GM12878 (cell line): ENCODE measurements at regions not wholly inside any gene's neighbourhood (a gene's known extent, or its start where the extent isn't known, plus 50 kb on each side); places are given as distances from the start of the nearest gene placed in this dataset.

Experiments used
- ATAC-seq: fragments of 200-7000 bp; cut with Tn5 transposase; 3 replicates; pipeline ENCODE4 v1.9.1; 2020; ENCODE audit warnings: mild to moderate bottlenecking, moderate library complexity
- BruUV-seq: library from RNA; stranded (reverse); fragments of 400-500 nt; replicated peaks from 2 replicates; lab custom pipeline; 2021; lab: Mats Ljungman, UMichigan
- CTCF ChIA-PET: fragments of 300-600 bp; sonication (Branson Sonifier 250); formaldehyde crosslinking; extraction: SDS; loops from one replicate; lab custom pipeline; 2021; ENCODE audit warnings: inconsistent platforms; lab: Yijun Ruan, JAX
- POLR2A ChIA-PET: fragments of 350-600 bp; formaldehyde crosslinking; extraction: SDS; loops from one replicate; lab custom pipeline; 2021; ENCODE audit warnings: inconsistent platforms; lab: Charles Lee
- RAD21 ChIA-PET: fragments of 300-600 bp; sonication (Branson Sonifier 250); formaldehyde crosslinking; loops from one replicate; lab custom pipeline; 2023; ENCODE audit warnings: antibody characterized with exemption; ENCODE audit not compliant: unreplicated experiment; lab: Charles Lee
- SMC1A ChIA-PET: fragments of 300-600 bp; sonication (Branson Sonifier 250); formaldehyde crosslinking; loops from one replicate; lab custom pipeline; 2023; ENCODE audit not compliant: unreplicated experiment, uncharacterized antibody; lab: Charles Lee
- DNase-seq: peaks from one replicate; pipeline ENCODE4 v3.0.0-alpha.2; 2011; ENCODE audit warnings: low read depth, low spot score
- FAIRE-seq: peaks from 3 replicates; lab custom pipeline; 2011; peaks lifted over from hg19 to GRCh38; lab: Jason Lieb, UNC
- H2AFZ ChIP-seq: 2 replicates; pipeline ENCODE4 v1.6.0; 2011; ENCODE audit warnings: low read depth, low read length, control low read depth; ENCODE audit not compliant: control insufficient read depth
- H3K27ac ChIP-seq: 2 replicates; pipeline ENCODE4 v1.5.1; 2011; ENCODE audit warnings: control low read depth; ENCODE audit not compliant: control insufficient read depth, insufficient read depth
- H3K27me3 ChIP-seq, 2 experiments: replicated peaks in 1 of 2; 2 replicates each; pipeline versions ENCODE4 v1.6.0 to v1.6.1; 2011; ENCODE audit warnings: low read length in 1 of 2; ENCODE audit not compliant: control insufficient read depth in 2 of 2, insufficient read depth in 2 of 2
- H3K36me3 ChIP-seq, 2 experiments: 2 replicates each; pipeline ENCODE4 v1.5.1; 2011; ENCODE audit warnings: low read length in 1 of 2; ENCODE audit not compliant: control insufficient read depth in 2 of 2, insufficient read depth in 2 of 2
- H3K4me1 ChIP-seq: 2 replicates; pipeline ENCODE4 v1.6.1; 2011; ENCODE audit warnings: mild to moderate bottlenecking, low read length, moderate library complexity, mixed read lengths; ENCODE audit not compliant: control insufficient read depth, insufficient read depth
- H3K4me2 ChIP-seq: 2 replicates; pipeline ENCODE4 v1.6.0; 2011; ENCODE audit warnings: control low read depth; ENCODE audit not compliant: control insufficient read depth, insufficient read depth
- H3K4me3 ChIP-seq: fragments of 200-600 bp; sonication (generic); 2 replicates; pipeline ENCODE4 v1.5.1; 2016
- H3K79me2 ChIP-seq: 2 replicates; pipeline ENCODE4 v1.6.0; 2011; ENCODE audit warnings: low read length; ENCODE audit not compliant: control insufficient read depth, insufficient read depth
- H3K9ac ChIP-seq: 2 replicates; pipeline ENCODE4 v1.8.0; 2011; ENCODE audit warnings: low read length, control low read depth, mixed read lengths; ENCODE audit not compliant: control insufficient read depth, insufficient read depth
- H3K9me3 ChIP-seq: replicated peaks from 3 replicates; pipeline ENCODE4 v1.5.1; 2011; ENCODE audit warnings: mild to moderate bottlenecking, low read length; ENCODE audit not compliant: control insufficient read depth, insufficient read depth
- H4K20me1 ChIP-seq: 2 replicates; pipeline ENCODE4 v1.6.0; 2011; ENCODE audit not compliant: control insufficient read depth, insufficient read depth
- BHLHE40 ChIP-seq, 2 experiments: fragments of 450-650 bp in 1 of 2; IDR thresholded peaks; 2 replicates each; pipeline ENCODE4 v1.6.1; 2011 to 2017; ENCODE audit warnings: low read depth in 2 of 2, borderline replicate concordance in 1 of 2, improper control_type of control experiment in 1 of 2, low read length in 1 of 2, mild to moderate bottlenecking in 1 of 2
- BRCA1 ChIP-seq: IDR thresholded peaks from 2 replicates; pipeline ENCODE4 v1.6.1; 2011; ENCODE audit warnings: low read depth, low read length, improper control_type of control experiment
- ESRRA ChIP-seq: IDR thresholded peaks from 2 replicates; pipeline ENCODE4 v1.6.1; 2012; ENCODE audit warnings: mild to moderate bottlenecking, low read length, improper control_type of control experiment
- GATAD2B ChIP-seq: fragments of 450-650 bp; conservative IDR thresholded peaks from 2 replicates; pipeline ENCODE4 v1.6.1; 2017; ENCODE audit warnings: low read depth, mild to moderate bottlenecking, moderate library complexity
- HDAC6 ChIP-seq: fragments of 200-600 bp; sonication (generic); IDR thresholded peaks from one replicate; pipeline ENCODE4 v1.8.0; 2017; ENCODE audit warnings: antibody characterized with exemption; ENCODE audit not compliant: unreplicated experiment
- HDGF ChIP-seq: fragments of 450-650 bp; IDR thresholded peaks from 2 replicates; pipeline ENCODE4 v1.6.1; 2016; ENCODE audit warnings: antibody characterized with exemption
- MYB ChIP-seq: fragments of 150-350 bp; IDR thresholded peaks from 2 replicates; pipeline ENCODE4 v1.6.1; 2014; ENCODE audit warnings: mild to moderate bottlenecking, low read depth, low read length, borderline replicate concordance
- PAX8 ChIP-seq: fragments of 450-650 bp; IDR thresholded peaks from 2 replicates; pipeline ENCODE4 v1.6.1; 2017; ENCODE audit warnings: mild to moderate bottlenecking, moderate library complexity
- RBBP5 ChIP-seq: fragments of 200-600 bp; sonication (generic); conservative IDR thresholded peaks from 2 replicates; pipeline ENCODE4 v1.6.1; 2016
- RELA ChIP-seq: fragments of 450-650 bp; IDR thresholded peaks from 2 replicates; pipeline ENCODE4 v1.8.0; 2014; ENCODE audit warnings: borderline replicate concordance; ENCODE audit not compliant: partially characterized antibody
- RUNX3 ChIP-seq: IDR thresholded peaks from 2 replicates; pipeline ENCODE4 v1.6.1; 2012; ENCODE audit warnings: low read length, inconsistent platforms
- SREBF1 ChIP-seq: IDR thresholded peaks from 2 replicates; pipeline ENCODE4 v1.6.1; 2012; ENCODE audit warnings: mild to moderate bottlenecking, low read length
- STAT1 ChIP-seq: fragments of 450-650 bp; conservative IDR thresholded peaks from 2 replicates; pipeline ENCODE4 v1.6.1; 2014; ENCODE audit warnings: antibody characterized with exemption, mild to moderate bottlenecking
- SUPT20H ChIP-seq: IDR thresholded peaks from 2 replicates; pipeline ENCODE4 v1.6.1; 2011; ENCODE audit warnings: low read depth, mild to moderate bottlenecking, low read length, moderate library complexity, borderline replicate concordance; ENCODE audit not compliant: control insufficient read depth
- ZNF384 ChIP-seq: IDR thresholded peaks from 2 replicates; pipeline ENCODE4 v1.6.1; 2012; ENCODE audit warnings: low read depth, mild to moderate bottlenecking, low read length, improper control_type of control experiment, borderline replicate concordance
- ZNF622 ChIP-seq: fragments of 450-650 bp; IDR thresholded peaks from 2 replicates; pipeline ENCODE4 v1.6.1; 2017; ENCODE audit warnings: mild to moderate bottlenecking, inconsistent platforms
- in situ Hi-C: fragments of 300-500 bp; cut with MboI; formaldehyde crosslinking; loops from 9 replicates; pipeline ENCODE4 v1.14.3; 2018; ENCODE audit warnings: mixed read lengths
- intact Hi-C: fragments of 100-400 bp; cut with micrococcal nuclease; formaldehyde crosslinking; loops from one replicate; pipeline ENCODE4 v1.14.2; 2022; ENCODE audit not compliant: unreplicated experiment
- TF ChIP-seq, protein P1 (sequence below): fragments of 450-650 bp; IDR thresholded peaks from 2 replicates; pipeline ENCODE4 v1.6.1; 2017; ENCODE audit warnings: mild to moderate bottlenecking, moderate library complexity
- TF ChIP-seq, protein P2 (sequence below): IDR thresholded peaks from 2 replicates; pipeline ENCODE4 v1.6.1; 2012; ENCODE audit warnings: mild to moderate bottlenecking, low read depth, low read length
- TF ChIP-seq, protein P3 (sequence below): IDR thresholded peaks from 2 replicates; pipeline ENCODE4 v1.6.1; 2011; ENCODE audit warnings: borderline replicate concordance, low read depth, mild to moderate bottlenecking, moderate library complexity, mixed read lengths, low read length; ENCODE audit not compliant: insufficient read depth; ENCODE audit errors: extremely low read length

DNA sequence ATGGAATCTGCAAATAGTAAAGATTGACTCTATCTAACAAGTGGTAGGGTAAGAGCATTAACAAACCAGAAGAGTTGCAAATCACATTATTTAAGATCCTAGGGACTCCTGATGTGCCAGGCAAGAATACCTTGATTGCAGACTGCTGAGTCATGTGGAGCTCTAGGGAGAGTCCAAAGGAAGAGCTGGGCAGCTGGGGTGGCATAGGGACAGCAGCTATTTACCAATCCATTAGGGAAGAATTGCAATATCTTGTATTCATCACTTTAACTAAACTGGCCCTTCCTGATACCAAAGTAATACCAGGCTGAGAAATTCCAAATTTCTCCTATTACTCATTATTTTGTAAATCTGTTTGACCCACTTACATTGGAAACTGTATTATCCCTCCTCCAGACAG lies 52.2 kb upstream of the ACP3 start:
- H3K36me3 ChIP-seq = no peaks in the 10 kb centered on the region
- H4K20me1 ChIP-seq = no peaks in the 10 kb centered on the region
- H2AFZ ChIP-seq = no peak overlapping the region
- ATAC-seq (no peak), FAIRE-seq (no peak)
- no peak overlapping the region for H3K4me3 ChIP-seq
- intact Hi-C loops = no loop called here
- H3K9ac ChIP-seq = no peak overlapping the region
- in situ Hi-C loops = no loop called here
- RAD21 ChIA-PET = no interaction called here
- no peaks in the 10 kb centered on the region for H3K4me1 ChIP-seq
- H3K9me3 ChIP-seq = no peaks in the 10 kb centered on the region
- POLR2A ChIA-PET = no interaction called here
- no peak for TF ChIP-seq ZNF384
- TF ChIP-seq SREBF1 = no peak
- TF ChIP-seq RBBP5 = no peak
- TF ChIP-seq MYB = no peak
- TF ChIP-seq, protein P1, sequence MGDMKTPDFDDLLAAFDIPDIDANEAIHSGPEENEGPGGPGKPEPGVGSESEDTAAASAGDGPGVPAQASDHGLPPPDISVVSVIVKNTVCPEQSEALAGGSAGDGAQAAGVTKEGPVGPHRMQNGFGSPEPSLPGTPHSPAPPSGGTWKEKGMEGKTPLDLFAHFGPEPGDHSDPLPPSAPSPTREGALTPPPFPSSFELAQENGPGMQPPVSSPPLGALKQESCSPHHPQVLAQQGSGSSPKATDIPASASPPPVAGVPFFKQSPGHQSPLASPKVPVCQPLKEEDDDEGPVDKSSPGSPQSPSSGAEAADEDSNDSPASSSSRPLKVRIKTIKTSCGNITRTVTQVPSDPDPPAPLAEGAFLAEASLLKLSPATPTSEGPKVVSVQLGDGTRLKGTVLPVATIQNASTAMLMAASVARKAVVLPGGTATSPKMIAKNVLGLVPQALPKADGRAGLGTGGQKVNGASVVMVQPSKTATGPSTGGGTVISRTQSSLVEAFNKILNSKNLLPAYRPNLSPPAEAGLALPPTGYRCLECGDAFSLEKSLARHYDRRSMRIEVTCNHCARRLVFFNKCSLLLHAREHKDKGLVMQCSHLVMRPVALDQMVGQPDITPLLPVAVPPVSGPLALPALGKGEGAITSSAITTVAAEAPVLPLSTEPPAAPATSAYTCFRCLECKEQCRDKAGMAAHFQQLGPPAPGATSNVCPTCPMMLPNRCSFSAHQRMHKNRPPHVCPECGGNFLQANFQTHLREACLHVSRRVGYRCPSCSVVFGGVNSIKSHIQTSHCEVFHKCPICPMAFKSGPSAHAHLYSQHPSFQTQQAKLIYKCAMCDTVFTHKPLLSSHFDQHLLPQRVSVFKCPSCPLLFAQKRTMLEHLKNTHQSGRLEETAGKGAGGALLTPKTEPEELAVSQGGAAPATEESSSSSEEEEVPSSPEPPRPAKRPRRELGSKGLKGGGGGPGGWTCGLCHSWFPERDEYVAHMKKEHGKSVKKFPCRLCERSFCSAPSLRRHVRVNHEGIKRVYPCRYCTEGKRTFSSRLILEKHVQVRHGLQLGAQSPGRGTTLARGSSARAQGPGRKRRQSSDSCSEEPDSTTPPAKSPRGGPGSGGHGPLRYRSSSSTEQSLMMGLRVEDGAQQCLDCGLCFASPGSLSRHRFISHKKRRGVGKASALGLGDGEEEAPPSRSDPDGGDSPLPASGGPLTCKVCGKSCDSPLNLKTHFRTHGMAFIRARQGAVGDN = no peak
- no peak for TF ChIP-seq HDGF
- TF ChIP-seq RELA = no peak
- no peak for TF ChIP-seq BHLHE40 (IDR thresholded peaks at IDR 0.05; ENCODE audit: borderline replicate concordance in 1 of 2, low read depth in 2 of 2, low read length in 1 of 2)
- TF ChIP-seq HDAC6 = no peak
- no peak for TF ChIP-seq GATAD2B
- no peak for TF ChIP-seq STAT1
- TF ChIP-seq ZNF622 = no peak
- TF ChIP-seq, protein P2, sequence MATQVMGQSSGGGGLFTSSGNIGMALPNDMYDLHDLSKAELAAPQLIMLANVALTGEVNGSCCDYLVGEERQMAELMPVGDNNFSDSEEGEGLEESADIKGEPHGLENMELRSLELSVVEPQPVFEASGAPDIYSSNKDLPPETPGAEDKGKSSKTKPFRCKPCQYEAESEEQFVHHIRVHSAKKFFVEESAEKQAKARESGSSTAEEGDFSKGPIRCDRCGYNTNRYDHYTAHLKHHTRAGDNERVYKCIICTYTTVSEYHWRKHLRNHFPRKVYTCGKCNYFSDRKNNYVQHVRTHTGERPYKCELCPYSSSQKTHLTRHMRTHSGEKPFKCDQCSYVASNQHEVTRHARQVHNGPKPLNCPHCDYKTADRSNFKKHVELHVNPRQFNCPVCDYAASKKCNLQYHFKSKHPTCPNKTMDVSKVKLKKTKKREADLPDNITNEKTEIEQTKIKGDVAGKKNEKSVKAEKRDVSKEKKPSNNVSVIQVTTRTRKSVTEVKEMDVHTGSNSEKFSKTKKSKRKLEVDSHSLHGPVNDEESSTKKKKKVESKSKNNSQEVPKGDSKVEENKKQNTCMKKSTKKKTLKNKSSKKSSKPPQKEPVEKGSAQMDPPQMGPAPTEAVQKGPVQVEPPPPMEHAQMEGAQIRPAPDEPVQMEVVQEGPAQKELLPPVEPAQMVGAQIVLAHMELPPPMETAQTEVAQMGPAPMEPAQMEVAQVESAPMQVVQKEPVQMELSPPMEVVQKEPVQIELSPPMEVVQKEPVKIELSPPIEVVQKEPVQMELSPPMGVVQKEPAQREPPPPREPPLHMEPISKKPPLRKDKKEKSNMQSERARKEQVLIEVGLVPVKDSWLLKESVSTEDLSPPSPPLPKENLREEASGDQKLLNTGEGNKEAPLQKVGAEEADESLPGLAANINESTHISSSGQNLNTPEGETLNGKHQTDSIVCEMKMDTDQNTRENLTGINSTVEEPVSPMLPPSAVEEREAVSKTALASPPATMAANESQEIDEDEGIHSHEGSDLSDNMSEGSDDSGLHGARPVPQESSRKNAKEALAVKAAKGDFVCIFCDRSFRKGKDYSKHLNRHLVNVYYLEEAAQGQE = no peak
- TF ChIP-seq SUPT20H = no peak
- no peak for TF ChIP-seq BRCA1
- TF ChIP-seq, protein P3, sequence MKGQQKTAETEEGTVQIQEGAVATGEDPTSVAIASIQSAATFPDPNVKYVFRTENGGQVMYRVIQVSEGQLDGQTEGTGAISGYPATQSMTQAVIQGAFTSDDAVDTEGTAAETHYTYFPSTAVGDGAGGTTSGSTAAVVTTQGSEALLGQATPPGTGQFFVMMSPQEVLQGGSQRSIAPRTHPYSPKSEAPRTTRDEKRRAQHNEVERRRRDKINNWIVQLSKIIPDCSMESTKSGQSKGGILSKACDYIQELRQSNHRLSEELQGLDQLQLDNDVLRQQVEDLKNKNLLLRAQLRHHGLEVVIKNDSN = no peak
- TF ChIP-seq RUNX3 = no peak
- no peak for TF ChIP-seq PAX8
- no peak for TF ChIP-seq ESRRA
- TF ChIP-seq, all 136 proteins: peak for 0
- SMC1A ChIA-PET = no interaction called here
- Histone ChIP-seq H3K4me2 (no peak overlapping the region), H3K27me3 (no peaks in the 10 kb centered on the region; a peak in 1 of 4 replicates), H3K27ac (no peak overlapping the region), H3K79me2 (no peaks in the 10 kb centered on the region)
- CTCF ChIA-PET = no interaction called here
- BruUV-seq = no TSS peak
- no peak for DNase-seq
